ENCODE measurements at regions not wholly inside any gene's neighbourhood (a gene's known extent, or its start where the extent isn't known, plus 50 kb on each side); places are given as distances from the start of the nearest gene placed in this dataset.

DNA sequence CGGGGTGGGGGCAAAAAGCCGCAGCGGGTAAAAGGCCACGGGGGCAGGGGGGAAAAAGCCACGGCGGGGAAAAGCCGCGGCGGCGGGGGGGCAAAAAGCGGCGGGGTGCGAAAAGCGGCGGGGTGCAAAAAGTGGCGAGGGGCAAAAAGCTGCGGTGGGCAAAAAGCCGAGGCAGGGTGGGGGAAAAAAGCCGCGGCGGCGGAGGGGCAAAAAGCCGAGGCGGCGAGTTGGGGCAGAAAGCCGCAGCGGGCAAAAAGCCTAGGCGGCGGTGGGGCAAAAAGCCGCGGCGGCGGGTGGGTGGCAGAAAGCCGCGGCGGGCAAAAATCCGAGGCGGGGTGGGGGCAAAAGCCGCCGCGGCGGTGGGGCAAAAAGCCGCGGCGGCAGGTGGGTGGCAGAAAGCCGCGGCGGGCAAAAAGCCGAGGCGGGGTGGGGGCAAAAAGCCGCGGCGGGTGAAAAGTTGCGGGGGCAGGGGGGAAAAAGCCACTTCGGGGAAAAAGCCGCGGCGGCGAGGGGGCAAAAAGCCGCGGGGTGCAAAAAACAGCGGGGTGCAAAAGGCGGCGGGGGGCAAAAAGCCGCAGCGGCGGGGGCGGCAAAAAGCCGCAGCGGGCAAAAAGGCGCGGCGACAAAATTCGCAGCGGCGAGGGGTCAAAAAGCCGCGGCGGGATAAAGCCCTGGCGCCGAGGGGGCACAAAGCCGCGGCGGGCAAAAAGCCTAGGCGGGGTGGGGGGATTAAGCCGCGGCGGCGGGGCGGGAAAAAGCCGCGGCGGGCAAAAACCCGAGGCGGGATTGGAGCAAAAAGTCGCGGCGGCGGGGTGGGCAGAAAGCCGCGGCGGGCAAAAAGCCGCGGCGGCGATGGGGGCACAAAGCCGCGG lies 3901.2 kb downstream of the SRGAP2C start:
- DNase-seq (ENCODE audit: low spot score in 2 of 2): peak in 1 of 2 donors; percentile 34
- no peak overlapping the region for H3K4me3 ChIP-seq
- H3K9me3 ChIP-seq: peaks cover 7% of the 10 kb centered on the region
- no peak for TF ChIP-seq POLR2AphosphoS5 (IDR thresholded peaks at IDR 0.05)
- TF ChIP-seq CTCF (IDR thresholded peaks at IDR 0.05): no peak
- H3K4me1 ChIP-seq: no peaks in the 10 kb centered on the region
- 66% methylated on average over 108 of the region's 108 CpGs for WGBS
- H3K27me3 ChIP-seq: peaks cover 16% of the 10 kb centered on the region
- H3K36me3 ChIP-seq: no peaks in the 10 kb centered on the region
- H3K27ac ChIP-seq: no peak overlapping the region

- TF ChIP-seq POLR2A (IDR thresholded peaks at IDR 0.05): no peak
- TF ChIP-seq POLR2AphosphoS5 (IDR thresholded peaks at IDR 0.05): no peak
- no peak for TF ChIP-seq EP300 (IDR thresholded peaks at IDR 0.05)
- TF ChIP-seq CTCF (IDR thresholded peaks at IDR 0.05): no peak
- DNase-seq (ENCODE audit: low spot score in 2 of 2): peak; percentile 45 to 52
- Histone ChIP-seq H3K9me3 (peaks cover 2% of the 10 kb centered on the region), H3K27ac (no peak overlapping the region), H3K4me3 (no peak overlapping the region), H3K36me3 (no peaks in the 10 kb centered on the region), H3K4me1 (no peaks in the 10 kb centered on the region), H3K27me3 (peaks cover 16% of the 10 kb centered on the region)
- 53% methylated on average over 45 of the region's 45 CpGs for WGBS
Measured at GRCh38 chr1:125086611-125087010, 3901.8 kb downstream of the SRGAP2C start.

- H3K4me3 ChIP-seq: no peak overlapping the region
- no peaks in the 10 kb centered on the region for H3K4me1 ChIP-seq
- peaks cover 16% of the 10 kb centered on the region for H3K27me3 ChIP-seq
- H3K27ac ChIP-seq: no peak overlapping the region
- H3K9me3 ChIP-seq: no peaks in the 10 kb centered on the region
- H3K36me3 ChIP-seq: no peaks in the 10 kb centered on the region
- 49% methylated on average over 55 of the region's 55 CpGs for WGBS
- peak in 1 of 2 donors; percentile 44 for DNase-seq (ENCODE audit: low spot score in 2 of 2)
- TF ChIP-seq CTCF (IDR thresholded peaks at IDR 0.05): no peak
- no peak for TF ChIP-seq POLR2A (IDR thresholded peaks at IDR 0.05)
Measured at GRCh38 chr1:125087247-125087646, 3902.5 kb downstream of the SRGAP2C start.

GRCh38 chr1:125087691-125088090 lies 3902.9 kb downstream of the SRGAP2C start:
- Histone ChIP-seq H3K36me3 (no peaks in the 10 kb centered on the region), H3K4me3 (no peak overlapping the region), H3K27ac (no peak overlapping the region), H3K4me1 (no peaks in the 10 kb centered on the region), H3K27me3 (peaks cover 16% of the 10 kb centered on the region), H3K9me3 (peaks cover under 1% of the 10 kb centered on the region)
- DNase-seq (ENCODE audit: low spot score in 2 of 2): peak in 1 of 2 donors; percentile 41
- no peak for TF ChIP-seq EP300 (IDR thresholded peaks at IDR 0.05)
- TF ChIP-seq POLR2AphosphoS5 (IDR thresholded peaks at IDR 0.05): no peak
- no peak for TF ChIP-seq POLR2A (IDR thresholded peaks at IDR 0.05)
- no peak for TF ChIP-seq CTCF (IDR thresholded peaks at IDR 0.05)
- WGBS: 43% methylated on average over 32 of the region's 41 CpGs

DNA sequence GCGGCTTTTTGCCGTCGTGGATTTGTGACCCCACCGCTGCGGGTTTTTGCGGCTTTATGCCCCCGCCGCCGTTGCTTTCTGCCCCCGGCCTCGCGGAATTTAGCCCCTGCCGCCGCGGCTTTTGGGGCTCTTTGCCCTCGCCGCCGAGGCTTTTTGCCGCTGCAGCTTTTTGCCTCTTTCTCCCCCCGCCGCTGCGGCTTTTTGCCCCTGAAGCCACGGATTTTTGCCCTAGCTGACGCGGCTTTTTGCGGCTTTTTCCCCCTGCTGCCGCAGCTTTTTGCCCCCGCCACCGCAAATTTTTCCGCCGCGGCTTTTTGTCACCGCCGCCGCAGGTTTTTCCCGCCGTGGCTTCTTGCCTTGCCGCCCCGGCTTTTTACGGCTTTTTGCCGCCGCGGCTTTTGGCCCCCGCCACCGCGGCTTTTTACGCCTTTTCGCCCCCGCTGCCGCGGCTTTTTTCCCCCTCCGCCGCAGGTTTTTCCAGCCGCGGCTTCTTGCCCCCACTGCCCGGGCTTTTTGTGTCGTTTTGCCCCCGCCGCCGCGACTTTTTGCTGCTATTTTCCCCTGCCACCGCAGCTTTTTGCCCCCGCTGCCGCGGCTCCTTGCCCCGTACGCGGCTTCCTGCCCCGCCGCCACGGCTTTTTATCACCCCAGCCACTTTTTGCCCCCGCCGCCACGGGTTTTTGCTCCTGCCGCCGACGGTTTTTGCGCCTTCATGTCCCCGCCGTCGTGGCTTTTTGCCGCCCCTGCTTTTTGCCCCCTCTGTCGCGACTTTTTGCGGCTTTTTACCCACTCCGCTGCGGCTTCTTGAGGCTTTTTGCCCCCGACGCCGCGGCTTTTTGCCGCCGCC lies 3933.6 kb downstream of the SRGAP2C start:
- DNase-seq (ENCODE audit: low spot score in 2 of 2): peak in 1 of 2 donors; percentile 74
- peaks cover 12% of the 10 kb centered on the region for H3K9me3 ChIP-seq
- H3K36me3 ChIP-seq: no peaks in the 10 kb centered on the region
- no peak overlapping the region for H3K4me3 ChIP-seq
- H3K27me3 ChIP-seq: no peaks in the 10 kb centered on the region
- no peak for TF ChIP-seq EP300 (IDR thresholded peaks at IDR 0.05)
- TF ChIP-seq POLR2A (IDR thresholded peaks at IDR 0.05): no peak
- TF ChIP-seq POLR2AphosphoS5 (IDR thresholded peaks at IDR 0.05): no peak
- TF ChIP-seq CTCF (IDR thresholded peaks at IDR 0.05): no peak
- H3K27ac ChIP-seq: no peak overlapping the region
- no peaks in the 10 kb centered on the region for H3K4me1 ChIP-seq
- 65% methylated on average over 93 of the region's 93 CpGs for WGBS

Data from suprapubic skin (tissue), 4 donors.